ENCODE measurements at regions not wholly inside any gene's neighbourhood (a gene's known extent, or its start where the extent isn't known, plus 50 kb on each side); places are given as distances from the start of the nearest gene placed in this dataset.

DNA sequence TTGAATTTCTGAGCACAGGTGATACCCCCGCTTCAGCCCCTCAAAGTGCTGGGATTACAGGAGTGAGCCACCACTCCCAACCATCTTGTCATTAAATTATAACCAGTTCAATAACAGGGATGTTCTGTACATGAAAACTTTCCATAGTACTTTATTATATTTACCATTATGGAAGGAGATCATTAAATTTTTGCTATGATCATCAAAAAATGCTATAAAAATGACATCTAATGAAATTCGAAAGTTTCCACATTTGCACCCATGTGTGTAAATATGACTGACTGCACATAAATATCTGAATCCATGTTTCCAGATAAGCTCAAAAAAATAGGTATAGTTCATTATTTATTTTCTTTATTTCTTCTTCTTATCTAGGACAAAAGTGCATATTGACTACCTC, 182.6 kb downstream of the FBXO8 start:
- no peak for ATAC-seq
- no peak for TF ChIP-seq GLIS3 (CRISPR knock-in tag; IDR thresholded peaks at IDR 0.05)
- TF ChIP-seq, protein P1, sequence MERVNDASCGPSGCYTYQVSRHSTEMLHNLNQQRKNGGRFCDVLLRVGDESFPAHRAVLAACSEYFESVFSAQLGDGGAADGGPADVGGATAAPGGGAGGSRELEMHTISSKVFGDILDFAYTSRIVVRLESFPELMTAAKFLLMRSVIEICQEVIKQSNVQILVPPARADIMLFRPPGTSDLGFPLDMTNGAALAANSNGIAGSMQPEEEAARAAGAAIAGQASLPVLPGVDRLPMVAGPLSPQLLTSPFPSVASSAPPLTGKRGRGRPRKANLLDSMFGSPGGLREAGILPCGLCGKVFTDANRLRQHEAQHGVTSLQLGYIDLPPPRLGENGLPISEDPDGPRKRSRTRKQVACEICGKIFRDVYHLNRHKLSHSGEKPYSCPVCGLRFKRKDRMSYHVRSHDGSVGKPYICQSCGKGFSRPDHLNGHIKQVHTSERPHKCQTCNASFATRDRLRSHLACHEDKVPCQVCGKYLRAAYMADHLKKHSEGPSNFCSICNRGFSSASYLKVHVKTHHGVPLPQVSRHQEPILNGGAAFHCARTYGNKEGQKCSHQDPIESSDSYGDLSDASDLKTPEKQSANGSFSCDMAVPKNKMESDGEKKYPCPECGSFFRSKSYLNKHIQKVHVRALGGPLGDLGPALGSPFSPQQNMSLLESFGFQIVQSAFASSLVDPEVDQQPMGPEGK (CRISPR knock-in tag; IDR thresholded peaks at IDR 0.05; ENCODE audit: borderline replicate concordance), result no peak
- no peak for TF ChIP-seq OSR1 (CRISPR knock-in tag; IDR thresholded peaks at IDR 0.05)
- TF ChIP-seq, protein P2, sequence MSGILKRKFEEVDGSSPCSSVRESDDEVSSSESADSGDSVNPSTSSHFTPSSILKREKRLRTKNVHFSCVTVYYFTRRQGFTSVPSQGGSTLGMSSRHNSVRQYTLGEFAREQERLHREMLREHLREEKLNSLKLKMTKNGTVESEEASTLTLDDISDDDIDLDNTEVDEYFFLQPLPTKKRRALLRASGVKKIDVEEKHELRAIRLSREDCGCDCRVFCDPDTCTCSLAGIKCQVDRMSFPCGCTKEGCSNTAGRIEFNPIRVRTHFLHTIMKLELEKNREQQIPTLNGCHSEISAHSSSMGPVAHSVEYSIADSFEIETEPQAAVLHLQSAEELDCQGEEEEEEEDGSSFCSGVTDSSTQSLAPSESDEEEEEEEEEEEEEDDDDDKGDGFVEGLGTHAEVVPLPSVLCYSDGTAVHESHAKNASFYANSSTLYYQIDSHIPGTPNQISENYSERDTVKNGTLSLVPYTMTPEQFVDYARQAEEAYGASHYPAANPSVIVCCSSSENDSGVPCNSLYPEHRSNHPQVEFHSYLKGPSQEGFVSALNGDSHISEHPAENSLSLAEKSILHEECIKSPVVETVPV (CRISPR knock-in tag; IDR thresholded peaks at IDR 0.05), result no peak
- no peak for TF ChIP-seq ZFP3 (CRISPR knock-in tag; IDR thresholded peaks at IDR 0.05)
- no peak for TF ChIP-seq SNAI2 (CRISPR knock-in tag; IDR thresholded peaks at IDR 0.05)
- TF ChIP-seq ARNTL (CRISPR knock-in tag; IDR thresholded peaks at IDR 0.05; ENCODE audit: borderline replicate concordance, low read depth), result no peak
- TF ChIP-seq ZNF70 (CRISPR knock-in tag; IDR thresholded peaks at IDR 0.05), result no peak
- no peak for TF ChIP-seq ZNF565 (CRISPR knock-in tag; conservative IDR thresholded peaks at IDR 0.05; ENCODE audit: low read depth)
- TF ChIP-seq ISL1 (CRISPR knock-in tag; IDR thresholded peaks at IDR 0.05), result no peak
- TF ChIP-seq TCF4 (CRISPR knock-in tag; IDR thresholded peaks at IDR 0.05; ENCODE audit: borderline replicate concordance), result no peak
- TF ChIP-seq TOX (CRISPR knock-in tag; IDR thresholded peaks at IDR 0.05; ENCODE audit: borderline replicate concordance), result no peak
- TF ChIP-seq, protein P3, sequence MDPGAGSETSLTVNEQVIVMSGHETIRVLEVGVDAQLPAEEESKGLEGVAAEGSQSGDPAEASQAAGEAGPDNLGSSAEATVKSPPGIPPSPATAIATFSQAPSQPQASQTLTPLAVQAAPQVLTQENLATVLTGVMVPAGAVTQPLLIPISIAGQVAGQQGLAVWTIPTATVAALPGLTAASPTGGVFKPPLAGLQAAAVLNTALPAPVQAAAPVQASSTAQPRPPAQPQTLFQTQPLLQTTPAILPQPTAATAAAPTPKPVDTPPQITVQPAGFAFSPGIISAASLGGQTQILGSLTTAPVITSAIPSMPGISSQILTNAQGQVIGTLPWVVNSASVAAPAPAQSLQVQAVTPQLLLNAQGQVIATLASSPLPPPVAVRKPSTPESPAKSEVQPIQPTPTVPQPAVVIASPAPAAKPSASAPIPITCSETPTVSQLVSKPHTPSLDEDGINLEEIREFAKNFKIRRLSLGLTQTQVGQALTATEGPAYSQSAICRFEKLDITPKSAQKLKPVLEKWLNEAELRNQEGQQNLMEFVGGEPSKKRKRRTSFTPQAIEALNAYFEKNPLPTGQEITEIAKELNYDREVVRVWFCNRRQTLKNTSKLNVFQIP (CRISPR knock-in tag; IDR thresholded peaks at IDR 0.05; ENCODE audit: borderline replicate concordance, low read depth), result no peak
- no peak for TF ChIP-seq ESRRG (CRISPR knock-in tag; IDR thresholded peaks at IDR 0.05)
- no peak for TF ChIP-seq CSDC2 (CRISPR knock-in tag; IDR thresholded peaks at IDR 0.05)
- TF ChIP-seq BACH2 (CRISPR knock-in tag; IDR thresholded peaks at IDR 0.05; ENCODE audit: borderline replicate concordance), result no peak
- TF ChIP-seq PPARA (CRISPR knock-in tag; IDR thresholded peaks at IDR 0.05; ENCODE audit: borderline replicate concordance), result no peak
- TF ChIP-seq, protein P4, sequence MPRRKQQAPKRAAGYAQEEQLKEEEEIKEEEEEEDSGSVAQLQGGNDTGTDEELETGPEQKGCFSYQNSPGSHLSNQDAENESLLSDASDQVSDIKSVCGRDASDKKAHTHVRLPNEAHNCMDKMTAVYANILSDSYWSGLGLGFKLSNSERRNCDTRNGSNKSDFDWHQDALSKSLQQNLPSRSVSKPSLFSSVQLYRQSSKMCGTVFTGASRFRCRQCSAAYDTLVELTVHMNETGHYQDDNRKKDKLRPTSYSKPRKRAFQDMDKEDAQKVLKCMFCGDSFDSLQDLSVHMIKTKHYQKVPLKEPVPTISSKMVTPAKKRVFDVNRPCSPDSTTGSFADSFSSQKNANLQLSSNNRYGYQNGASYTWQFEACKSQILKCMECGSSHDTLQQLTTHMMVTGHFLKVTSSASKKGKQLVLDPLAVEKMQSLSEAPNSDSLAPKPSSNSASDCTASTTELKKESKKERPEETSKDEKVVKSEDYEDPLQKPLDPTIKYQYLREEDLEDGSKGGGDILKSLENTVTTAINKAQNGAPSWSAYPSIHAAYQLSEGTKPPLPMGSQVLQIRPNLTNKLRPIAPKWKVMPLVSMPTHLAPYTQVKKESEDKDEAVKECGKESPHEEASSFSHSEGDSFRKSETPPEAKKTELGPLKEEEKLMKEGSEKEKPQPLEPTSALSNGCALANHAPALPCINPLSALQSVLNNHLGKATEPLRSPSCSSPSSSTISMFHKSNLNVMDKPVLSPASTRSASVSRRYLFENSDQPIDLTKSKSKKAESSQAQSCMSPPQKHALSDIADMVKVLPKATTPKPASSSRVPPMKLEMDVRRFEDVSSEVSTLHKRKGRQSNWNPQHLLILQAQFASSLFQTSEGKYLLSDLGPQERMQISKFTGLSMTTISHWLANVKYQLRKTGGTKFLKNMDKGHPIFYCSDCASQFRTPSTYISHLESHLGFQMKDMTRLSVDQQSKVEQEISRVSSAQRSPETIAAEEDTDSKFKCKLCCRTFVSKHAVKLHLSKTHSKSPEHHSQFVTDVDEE (CRISPR knock-in tag; IDR thresholded peaks at IDR 0.05), result no peak

DNA sequence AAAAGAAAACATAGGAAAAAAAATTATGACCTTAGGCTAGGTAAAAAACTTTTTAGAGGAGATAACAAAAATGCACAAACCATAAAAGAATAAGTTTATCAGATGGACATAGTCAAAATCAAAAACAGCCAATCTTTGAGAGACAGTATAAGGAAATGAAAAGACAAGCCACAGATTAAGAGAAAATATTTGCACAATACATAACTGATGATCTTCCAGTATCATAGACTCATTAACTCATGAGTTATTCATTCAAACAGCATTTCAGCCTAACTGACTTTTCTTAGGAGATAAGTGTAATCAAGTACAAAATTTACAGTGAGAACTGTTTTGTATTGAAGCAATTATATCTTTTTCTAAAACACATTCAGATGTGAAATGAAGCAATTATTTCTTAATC, 183.8 kb downstream of the FBXO8 start:
- ATAC-seq, result no peak
- no peak for TF ChIP-seq ESRRG (CRISPR knock-in tag; IDR thresholded peaks at IDR 0.05)
- TF ChIP-seq TOX (CRISPR knock-in tag; IDR thresholded peaks at IDR 0.05; ENCODE audit: borderline replicate concordance), result no peak
- TF ChIP-seq, protein P5, sequence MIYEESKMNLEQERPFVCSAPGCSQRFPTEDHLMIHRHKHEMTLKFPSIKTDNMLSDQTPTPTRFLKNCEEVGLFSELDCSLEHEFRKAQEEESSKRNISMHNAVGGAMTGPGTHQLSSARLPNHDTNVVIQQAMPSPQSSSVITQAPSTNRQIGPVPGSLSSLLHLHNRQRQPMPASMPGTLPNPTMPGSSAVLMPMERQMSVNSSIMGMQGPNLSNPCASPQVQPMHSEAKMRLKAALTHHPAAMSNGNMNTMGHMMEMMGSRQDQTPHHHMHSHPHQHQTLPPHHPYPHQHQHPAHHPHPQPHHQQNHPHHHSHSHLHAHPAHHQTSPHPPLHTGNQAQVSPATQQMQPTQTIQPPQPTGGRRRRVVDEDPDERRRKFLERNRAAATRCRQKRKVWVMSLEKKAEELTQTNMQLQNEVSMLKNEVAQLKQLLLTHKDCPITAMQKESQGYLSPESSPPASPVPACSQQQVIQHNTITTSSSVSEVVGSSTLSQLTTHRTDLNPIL (CRISPR knock-in tag; IDR thresholded peaks at IDR 0.05; ENCODE audit: low read depth), result no peak
- TF ChIP-seq ZC3H10 (CRISPR knock-in tag; IDR thresholded peaks at IDR 0.05), result no peak
- TF ChIP-seq, protein P3 (CRISPR knock-in tag; IDR thresholded peaks at IDR 0.05; ENCODE audit: borderline replicate concordance, low read depth), result no peak
- no peak for TF ChIP-seq ISL1 (CRISPR knock-in tag; IDR thresholded peaks at IDR 0.05)
- TF ChIP-seq, protein P4 (CRISPR knock-in tag; IDR thresholded peaks at IDR 0.05), result no peak
- TF ChIP-seq BACH2 (CRISPR knock-in tag; IDR thresholded peaks at IDR 0.05; ENCODE audit: borderline replicate concordance), result no peak
- TF ChIP-seq, protein P1 (CRISPR knock-in tag; IDR thresholded peaks at IDR 0.05; ENCODE audit: borderline replicate concordance), result no peak
- TF ChIP-seq PPARA (CRISPR knock-in tag; IDR thresholded peaks at IDR 0.05; ENCODE audit: borderline replicate concordance), result no peak

Measured in SK-N-SH treated with all-trans-retinoic acid at 6 μM for 48 hours (cell line).